ELF-1 (cell line): ENCODE measurements at regions not wholly inside any gene's neighbourhood (a gene's known extent, or its start where the extent isn't known, plus 50 kb on each side); places are given as distances from the start of the nearest gene placed in this dataset.

Experiments used
- DNase-seq: peaks from one replicate; pipeline ENCODE4 v3.0.0-alpha.2; 2016; ENCODE audit warnings: low read depth, low spot score

DNA sequence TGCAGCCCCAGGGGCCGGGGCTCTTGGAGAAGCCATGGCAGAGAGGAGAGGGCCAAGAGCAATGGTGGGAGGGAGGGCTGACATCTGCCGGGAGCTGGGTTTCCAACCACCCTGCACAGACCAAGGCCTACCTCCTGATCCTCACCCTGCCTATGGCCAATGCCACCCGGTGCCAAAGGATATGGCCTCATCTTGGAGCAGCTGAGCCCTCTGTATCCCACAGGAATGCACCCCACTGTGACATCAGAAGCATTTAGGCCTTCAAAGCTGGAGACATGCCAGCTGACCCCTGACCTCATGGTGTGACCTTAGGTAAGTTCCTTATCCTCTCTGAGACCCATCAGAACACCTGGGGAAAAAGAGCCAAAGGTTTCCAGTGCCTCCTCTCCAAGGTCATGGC, 113.6 kb upstream of the ZMIZ1 start:
- no peak for DNase-seq

DNA sequence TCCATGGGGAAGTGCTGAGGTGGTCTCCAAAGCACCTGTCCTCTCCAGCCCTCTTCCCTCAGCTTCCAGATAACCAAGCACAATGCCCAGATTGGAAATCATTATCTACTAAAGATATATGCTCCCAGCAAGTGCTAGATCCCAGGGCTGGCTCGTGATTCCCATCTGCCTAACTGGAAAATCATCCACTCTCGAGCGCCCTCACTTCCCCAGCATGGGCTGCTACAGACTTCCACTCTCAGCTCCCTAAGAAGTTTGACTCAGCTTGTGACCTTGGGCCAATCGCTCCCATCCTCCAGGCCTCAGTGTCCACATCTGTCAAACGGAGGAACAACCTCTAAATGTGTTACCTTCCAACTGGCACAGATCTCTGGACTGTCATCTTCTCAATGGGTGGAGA, 112.4 kb upstream of the ZMIZ1 start:
- no peak for DNase-seq

DNA sequence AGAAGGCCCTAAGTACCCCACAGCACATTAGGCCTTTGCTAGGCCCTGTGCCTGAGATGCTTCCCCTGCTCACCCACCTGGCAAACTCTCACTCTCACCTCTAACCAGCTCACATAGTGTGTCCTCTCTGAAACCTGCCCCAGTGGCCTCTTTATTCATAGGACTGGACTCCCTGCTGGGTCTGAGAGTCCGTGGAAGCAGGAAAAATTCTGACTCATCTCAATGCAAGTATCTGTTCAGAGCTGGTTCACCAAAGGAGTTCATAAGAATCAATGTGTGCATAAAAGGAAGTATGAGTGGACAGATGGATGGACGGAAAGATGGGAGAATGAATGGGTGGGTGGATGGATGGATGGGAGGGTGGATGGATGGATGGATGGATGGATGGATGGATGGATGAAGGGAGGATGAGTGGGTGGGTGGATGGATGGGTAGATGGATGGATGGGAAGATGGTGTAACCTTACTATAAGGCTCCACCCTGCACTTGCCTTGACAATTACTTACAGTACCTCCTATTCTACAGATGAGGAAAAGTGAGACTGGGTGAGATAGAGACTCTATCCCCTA, 111.2 kb upstream of the ZMIZ1 start:
- DNase-seq, result no peak

DNA sequence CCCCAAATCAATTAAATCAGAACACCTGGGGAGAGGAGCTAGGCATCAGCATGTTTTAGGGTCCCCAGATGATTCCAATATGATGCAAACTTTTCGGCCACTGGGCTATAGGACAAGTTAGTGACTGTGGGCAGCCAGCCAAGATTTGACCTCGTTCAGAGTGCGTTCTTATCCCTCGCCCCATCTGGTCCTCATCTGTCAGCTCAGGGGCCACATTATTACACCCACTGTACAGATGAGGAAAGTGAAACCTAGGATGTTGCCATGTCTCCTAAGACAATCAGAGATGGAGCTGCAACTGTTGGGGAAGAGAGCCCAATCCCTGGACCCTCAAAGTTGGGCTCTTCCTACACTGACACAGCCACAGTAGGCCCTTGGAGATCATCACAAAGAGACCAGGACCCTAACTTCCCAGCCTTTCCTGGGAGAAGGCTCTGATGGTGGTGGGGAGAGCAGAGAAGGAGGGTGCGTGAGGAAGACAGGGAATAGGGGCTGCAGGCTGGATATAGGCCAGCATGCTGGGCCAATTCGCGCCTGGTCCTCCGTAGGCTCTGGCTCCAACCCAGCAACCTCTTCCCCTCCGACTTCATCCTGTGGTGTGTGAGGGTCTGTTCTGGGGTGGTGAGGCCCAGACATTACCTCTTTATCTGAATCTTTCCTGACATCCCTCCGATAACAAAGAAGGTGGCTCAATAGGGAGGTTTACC, 109.4 kb upstream of the ZMIZ1 start:
- no peak for DNase-seq

DNA sequence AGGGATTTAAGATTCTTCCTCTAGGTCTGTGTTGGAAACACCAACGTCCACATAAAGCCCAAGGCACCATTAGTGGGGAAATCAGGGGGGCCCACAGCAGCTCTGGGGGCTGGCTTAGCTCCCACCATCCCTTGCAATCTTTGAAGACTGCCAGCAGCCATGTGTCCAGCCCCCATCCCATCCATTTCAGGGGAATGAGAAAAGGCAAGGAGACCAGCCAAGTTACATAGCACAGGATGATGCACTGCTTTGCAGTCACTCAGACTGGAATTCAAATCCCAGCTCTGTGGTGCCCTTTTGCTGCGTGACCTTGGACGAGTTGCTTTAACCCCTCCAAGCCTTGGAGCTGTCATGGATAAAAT, 108.9 kb upstream of the ZMIZ1 start:
- DNase-seq, result no peak

DNA sequence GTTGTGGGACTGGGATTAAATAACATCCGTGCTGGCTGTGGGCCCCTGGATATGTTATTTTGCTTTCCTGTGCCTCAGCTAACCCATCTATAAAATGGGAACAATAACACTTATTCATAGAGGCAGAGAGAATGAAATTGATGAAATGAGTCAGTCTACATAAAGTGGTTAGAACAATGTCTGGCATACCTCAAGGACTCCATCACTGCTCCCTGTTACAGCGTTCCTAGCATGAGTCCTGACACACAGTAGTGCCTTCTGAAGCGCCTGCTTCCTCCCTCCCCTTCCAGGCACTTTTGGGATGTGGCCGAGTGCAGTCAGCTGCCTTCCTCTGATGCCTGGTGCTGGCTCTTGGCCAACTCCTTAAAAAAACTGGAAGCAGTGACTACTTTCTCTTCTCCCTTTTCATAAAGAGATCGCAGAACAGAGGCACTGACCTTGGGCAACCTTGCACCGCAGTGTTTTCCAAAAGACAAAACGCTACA, 108.4 kb upstream of the ZMIZ1 start:
- no peak for DNase-seq

DNA sequence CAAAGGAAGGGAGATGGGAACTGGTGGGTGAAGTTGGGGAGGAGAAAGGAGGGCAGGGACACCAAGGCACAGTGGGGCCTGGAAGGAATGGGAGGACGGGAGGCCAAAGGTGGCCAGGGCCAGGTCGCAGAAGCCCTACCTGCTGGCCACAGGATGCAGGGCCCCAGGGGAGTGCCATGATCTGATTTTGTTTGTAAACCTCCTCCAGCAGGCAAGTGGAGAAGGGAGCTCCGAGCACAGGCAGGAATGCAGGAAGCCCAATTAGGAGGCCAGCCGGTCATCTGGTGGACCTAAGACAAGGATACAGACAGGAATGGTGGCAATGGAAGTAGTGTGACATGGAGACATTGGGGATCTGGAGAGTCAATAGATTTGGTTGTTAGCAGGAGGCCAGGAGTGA, 107.0 kb upstream of the ZMIZ1 start:
- peak; percentile 36 for DNase-seq

DNA sequence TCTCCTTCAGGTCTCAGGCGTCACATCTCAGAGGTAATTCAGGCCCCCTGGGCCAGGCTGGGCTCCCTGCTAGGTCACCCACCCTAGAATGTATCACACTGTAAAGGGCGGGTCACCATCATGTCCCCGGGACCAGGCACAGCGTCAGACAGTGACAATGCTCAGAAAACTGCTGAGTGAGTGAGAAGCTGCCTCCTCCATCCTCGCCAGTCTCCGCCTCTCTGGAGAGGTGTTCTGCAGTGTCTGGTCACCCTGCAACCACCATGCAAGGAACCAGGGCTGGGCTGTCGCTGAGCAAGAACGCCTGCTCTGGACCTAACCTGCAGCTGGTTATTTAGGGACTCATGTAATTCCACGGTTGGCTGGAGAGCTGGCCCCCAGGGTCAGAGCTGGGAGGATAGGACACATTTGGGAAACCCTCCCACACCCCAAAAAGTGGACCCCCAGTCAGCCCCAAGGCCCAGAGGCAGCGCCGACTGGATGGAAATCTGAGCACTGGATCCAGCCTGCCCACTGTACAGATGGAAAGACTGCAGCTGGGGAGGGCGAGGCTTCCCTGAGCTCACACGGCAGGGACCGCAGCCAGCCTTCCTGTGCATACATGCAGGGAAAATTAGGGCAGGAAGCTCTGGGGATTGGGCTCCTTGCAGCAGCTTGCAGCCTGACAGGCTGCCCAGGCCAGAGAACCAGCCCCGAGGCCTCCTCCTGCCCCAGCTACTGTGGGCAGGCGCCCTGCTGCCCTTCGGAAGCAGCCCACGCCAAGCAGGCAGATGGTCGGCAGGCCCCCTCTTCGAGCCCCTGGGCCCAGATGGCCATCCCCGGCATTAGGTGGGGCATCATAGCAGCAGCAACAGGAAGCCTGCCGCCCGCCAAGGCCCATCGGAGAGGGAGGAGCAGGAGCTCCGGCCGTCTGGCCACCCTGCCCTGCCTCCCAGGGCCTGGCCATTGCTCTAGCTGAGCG, 105.4 kb upstream of the ZMIZ1 start:
- no peak for DNase-seq

DNA sequence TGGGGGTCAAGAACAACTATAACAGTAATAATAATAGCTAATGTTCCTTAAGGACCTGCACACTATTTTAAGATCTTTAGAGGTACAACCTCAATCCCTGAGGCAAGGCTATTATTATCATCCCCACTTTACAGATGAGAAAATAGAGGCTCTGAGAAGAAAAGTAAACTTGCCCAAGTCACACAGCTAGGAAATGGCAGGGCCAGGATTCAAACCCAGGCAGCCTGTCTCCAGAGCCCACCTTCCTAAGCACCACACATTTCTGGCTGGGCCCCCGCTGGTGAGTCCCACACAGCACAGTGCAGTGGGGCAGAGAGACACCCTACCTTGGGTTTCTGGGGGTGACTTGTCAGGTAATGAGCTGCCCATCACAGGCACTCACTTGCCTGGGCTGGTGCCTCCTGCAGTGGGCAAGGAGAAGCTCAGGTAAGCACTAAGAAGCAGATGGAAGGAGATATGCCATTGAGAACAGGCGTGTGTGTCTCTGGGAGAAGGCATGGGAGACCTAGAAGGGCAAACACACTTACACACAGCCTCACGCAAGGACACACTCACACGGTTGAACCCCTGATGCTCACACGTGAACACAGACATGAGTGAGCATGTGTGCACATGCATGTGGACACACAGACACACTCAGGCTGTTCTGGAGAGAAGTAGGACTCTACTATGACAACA, 104.4 kb upstream of the ZMIZ1 start:
- DNase-seq, result no peak

DNA sequence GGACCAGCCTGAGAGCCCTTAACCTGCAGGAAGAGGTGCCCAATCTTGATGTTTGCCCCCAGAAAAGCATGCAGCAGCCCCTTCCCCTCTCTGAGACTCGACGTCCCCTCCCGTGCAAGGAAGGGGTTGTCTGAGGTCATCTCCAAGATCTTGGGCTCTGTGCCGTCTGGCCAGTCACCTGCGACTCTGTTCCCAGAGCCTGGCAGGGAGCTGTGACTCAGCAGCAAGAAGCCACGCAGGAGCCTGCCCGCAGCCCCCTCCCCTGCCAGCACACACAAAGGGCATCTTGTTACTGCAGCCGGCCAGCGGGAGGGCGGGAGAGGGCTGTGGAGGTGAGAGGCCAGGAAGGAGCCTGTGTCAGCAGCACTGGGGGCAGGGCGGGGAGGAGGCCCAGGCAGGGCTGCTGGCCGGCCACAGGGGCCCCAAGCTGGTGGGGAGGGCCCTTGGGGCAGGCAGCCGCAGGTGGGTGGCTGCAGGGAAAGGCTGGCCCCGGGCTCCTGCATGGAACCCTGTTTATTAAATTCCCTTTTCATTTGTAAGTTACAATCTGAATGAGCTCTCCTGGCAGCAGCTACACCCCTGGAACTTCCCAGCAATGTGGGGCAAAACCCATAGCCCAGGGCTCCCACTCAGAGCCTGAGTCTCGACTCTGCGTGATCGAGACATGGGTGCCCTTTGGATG, 103.7 kb upstream of the ZMIZ1 start:
- peak; percentile 90 for DNase-seq

DNA sequence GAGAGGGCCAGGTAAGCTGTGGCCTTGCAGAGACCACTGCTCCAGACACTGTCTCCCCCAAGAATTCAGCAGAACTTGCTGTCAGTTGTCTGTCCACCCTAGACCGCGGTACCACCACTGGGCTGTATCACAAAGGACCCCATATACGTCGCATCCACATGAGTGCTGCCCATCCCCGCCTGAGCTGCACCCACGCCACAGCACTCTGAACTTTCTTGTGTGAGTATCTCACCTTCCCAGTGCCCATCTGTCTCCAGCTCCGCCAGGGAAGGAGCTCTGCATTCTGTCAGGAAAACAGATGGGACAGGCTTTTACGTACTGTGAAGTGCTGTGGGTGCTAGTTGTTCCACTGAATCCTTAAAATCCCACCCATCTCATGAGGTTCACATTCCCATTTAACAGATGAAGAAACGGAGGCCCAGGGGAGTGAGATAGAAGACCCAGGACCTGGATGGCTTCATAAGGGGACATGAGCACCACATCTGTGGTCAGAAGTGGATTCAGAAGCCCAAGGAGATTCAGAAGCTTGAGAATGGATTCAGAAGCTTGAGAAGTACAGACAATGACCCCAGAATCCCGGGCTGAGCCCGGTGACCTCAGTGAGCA, 102.5 kb upstream of the ZMIZ1 start:
- no peak for DNase-seq

DNA sequence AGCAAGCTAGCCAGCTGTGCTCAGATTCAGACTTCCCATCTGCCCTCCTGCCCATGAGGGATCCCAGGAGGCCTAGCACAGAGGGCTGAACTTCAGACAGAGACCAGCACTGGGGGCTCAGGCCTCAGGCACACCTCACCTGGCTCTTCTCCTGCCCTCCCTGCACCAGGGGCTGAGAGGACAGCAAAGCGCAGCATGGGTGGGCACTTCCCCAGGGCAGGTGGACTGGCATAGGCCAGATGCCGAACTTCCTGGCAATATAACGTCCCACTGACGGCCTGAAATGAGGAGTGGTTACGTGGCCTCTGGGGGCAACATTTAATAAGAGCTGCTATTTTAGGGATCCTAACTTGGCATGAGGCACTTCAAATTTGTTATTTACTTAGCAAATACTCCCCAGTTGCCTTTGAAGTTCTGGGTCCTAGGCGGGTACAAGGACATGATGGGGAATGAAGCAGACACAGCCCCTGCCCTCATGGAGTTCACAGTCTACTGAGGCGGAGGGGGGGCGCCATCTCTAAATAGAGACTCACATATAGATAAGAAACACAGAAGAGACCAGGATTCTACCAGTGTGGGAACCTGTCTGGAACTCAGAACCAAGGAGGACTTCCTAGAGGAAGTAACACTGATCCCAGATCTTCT, 101.8 kb upstream of the ZMIZ1 start:
- DNase-seq, result no peak

DNA sequence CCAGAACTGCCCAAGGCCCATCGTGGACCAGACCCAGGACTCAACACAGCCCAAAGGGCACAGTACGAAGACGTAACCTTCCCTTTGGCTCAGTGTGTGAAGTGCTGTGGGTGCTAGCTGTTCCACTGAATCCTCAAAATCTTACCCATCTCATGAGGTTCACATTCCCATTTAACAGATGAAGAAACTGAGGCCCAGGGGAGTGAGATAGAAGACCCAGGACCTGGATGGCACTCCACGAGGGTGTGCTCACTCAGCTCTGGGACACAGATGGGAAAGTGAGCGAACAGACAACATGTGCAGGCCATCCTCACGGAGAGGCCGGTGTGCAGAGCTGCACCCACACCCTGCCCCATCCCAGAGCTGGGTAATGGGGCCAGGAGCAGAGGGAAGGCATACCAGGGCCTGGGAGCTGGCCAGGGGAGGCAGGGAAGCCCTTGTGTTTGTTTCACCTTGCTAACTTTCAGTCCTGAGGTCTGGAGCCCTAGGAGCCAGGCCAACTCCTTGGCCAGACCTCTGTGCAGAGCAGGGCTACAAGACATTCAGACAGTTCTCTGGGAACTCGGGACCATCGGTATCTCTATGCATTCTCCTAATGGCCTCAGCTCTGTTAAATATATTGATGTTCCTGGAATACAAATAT, 100.3 kb upstream of the ZMIZ1 start:
- DNase-seq, result no peak

DNA sequence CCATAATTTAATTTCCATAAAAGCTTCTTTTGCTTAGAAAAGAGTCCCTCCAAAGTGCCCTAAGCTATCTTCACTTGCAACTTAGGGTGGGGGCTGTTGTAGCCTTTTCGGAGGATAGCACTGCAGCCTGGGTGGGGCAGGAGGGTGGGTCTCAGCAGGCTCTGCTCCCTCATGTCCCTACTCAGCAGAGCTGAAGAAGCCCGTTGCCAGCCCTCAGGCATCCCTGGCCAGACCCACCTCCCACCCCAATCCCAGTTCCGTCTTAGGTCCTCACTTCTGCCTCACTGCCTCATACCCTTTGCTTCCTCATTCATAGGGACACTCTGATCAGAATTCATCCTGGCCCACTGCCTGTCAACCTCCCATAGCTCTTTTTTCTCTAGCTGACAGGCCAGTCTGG, 99.8 kb upstream of the ZMIZ1 start:
- DNase-seq, result no peak

DNA sequence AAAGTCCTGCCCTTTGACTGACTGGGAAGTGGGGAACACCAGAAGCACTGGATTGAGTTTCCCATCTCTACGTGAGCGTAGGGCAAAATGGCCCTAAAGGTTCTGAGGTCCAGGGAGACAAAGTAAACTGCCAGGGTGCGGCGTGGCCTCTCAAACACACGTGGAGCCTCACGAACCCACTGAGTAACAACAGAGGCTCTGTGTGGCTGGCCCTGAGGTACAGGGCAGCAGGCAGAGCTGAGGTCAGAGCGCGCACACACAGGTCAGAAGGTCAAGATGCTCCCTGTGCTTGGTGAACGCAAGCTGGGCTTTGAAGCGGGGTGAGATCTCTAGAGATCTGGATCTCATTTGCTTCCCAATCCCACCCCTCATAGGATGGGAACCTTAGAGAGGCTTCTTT, 99.0 kb upstream of the ZMIZ1 start:
- no peak for DNase-seq

DNA sequence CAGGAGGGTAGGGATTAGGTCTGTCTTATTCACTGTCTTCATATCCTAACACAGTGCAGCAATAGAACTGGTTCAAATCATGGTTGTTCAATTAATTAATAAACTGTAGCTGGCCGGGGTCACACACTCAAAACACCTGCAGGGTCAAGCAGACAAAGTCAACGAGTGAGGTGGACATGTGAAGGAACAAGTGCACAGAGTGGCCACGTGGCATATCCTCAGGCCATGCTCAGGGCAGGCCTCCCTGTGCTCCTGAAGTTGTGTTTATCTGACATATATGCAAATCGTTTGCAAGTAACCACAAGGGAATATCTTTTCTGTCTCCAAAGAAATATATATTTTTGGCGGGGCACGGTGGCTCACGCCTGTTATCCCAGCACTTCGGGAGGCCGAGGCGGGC, 98.5 kb upstream of the ZMIZ1 start:
- no peak for DNase-seq

DNA sequence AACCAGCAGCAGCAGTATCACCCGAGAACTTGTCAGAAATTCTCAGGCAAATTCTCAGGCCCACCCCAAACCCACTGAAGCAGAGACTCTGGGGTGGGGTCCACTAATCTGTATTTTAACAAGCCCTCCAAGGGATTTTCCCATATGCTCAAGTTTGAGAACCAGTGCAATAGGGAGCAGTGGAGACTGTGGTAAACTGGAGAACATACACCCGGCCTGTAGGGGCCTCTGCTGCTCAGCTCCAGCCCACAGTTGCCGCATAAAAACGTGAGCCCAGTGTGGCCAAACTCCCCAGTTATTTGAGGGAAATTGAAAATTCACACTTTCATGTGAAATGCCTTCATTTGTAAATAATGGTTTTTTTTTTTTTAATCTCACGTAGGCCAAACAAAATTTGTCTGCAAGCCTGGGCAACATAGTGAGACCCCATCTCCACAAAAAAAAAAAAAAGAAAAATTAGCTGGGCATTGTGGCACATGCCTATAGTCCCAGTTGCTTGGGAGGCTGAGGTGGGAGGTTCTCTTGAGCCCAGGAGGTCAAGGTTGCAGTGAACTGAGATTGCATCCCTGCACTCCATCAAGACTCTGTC, 97.6 kb upstream of the ZMIZ1 start:
- no peak for DNase-seq

DNA sequence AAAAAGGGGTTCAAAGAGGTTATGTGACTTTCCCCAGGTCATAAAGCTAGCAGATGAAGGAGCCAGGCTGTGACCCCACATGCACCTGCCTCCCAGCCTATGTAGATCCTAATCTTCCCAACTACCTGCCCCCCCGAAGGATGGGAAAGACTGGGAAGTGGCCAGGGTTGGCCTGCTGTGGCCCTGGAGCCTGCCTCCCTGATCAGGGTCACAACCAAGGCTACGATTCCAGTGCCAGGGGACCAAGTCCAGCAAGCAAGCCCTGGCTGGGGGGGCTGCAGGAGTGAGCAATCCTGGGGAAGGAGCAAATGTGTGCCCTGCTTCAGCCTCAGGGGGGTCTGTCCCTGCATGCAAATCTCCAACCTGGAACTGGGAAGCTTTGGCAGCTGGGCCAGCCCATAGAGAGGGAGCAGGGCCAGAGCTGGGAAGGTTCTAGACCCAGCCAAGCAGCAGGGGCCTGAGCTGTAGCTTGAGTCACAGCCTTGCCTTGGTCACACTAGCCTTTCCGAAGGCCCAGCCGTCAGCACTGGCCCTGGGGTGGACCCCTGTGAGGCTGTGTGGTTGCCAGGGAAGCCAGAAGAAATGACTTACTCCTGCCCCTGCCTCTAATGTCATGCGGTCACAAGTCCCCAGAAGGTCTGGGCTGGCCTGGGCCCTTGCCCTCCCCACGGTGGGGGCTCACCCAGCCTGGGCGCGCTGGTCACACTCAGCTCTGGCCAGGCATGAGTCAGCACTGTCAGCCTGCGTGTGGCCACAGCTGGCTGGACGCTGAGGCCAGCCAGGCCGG, 96.4 kb upstream of the ZMIZ1 start:
- DNase-seq, result peak; percentile 77
